ENCODE measurements at regions not wholly inside any gene's neighbourhood (a gene's known extent, or its start where the extent isn't known, plus 50 kb on each side); places are given as distances from the start of the nearest gene placed in this dataset.

GRCh38 chr1:86811142-86811924 is 102.6 kb downstream of the SELENOF start:
- no peak for TF ChIP-seq RFX5 (IDR thresholded peaks at IDR 0.05; ENCODE audit: low read depth, low read length)
- TF ChIP-seq, protein P1, sequence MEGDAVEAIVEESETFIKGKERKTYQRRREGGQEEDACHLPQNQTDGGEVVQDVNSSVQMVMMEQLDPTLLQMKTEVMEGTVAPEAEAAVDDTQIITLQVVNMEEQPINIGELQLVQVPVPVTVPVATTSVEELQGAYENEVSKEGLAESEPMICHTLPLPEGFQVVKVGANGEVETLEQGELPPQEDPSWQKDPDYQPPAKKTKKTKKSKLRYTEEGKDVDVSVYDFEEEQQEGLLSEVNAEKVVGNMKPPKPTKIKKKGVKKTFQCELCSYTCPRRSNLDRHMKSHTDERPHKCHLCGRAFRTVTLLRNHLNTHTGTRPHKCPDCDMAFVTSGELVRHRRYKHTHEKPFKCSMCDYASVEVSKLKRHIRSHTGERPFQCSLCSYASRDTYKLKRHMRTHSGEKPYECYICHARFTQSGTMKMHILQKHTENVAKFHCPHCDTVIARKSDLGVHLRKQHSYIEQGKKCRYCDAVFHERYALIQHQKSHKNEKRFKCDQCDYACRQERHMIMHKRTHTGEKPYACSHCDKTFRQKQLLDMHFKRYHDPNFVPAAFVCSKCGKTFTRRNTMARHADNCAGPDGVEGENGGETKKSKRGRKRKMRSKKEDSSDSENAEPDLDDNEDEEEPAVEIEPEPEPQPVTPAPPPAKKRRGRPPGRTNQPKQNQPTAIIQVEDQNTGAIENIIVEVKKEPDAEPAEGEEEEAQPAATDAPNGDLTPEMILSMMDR (conservative IDR thresholded peaks at IDR 0.05; ENCODE audit: low read depth, low read length) = no peak
- TF ChIP-seq RAD21 (IDR thresholded peaks at IDR 0.05; ENCODE audit: low read length) = no peak
- TF ChIP-seq SMC3 (IDR thresholded peaks at IDR 0.05; ENCODE audit: low read depth, low read length) = no peak
